ENCODE measurements at regions not wholly inside any gene's neighbourhood (a gene's known extent, or its start where the extent isn't known, plus 50 kb on each side); places are given as distances from the start of the nearest gene placed in this dataset.

- no CpG with 5 or more reads among the region's 3 CpGs for WGBS (ENCODE audit: extremely low coverage, insufficient read length, low lambda C conversion rate)
- no peak overlapping the region for H4K5ac ChIP-seq (ENCODE audit: insufficient read length, low read depth, low read length)
- no peak overlapping the region for H4K8ac ChIP-seq (replicated peaks; ENCODE audit: insufficient read length, low read depth, low read length)
- H3K9me3 Mint-ChIP-seq, result no peaks in the 10 kb centered on the region
- no peak overlapping the region for H2BK15ac ChIP-seq (ENCODE audit: low read depth, low read length)
- H3K27me3 Mint-ChIP-seq (ENCODE audit: low read depth), result peaks cover 4% of the 10 kb centered on the region
- no peak overlapping the region for H3K18ac ChIP-seq (ENCODE audit: insufficient read length, low read depth, low read length)
- H2BK12ac ChIP-seq (ENCODE audit: insufficient read length, low read depth, low read length), result no peak overlapping the region
- no peak overlapping the region for H3K27ac ChIP-seq (ENCODE audit: insufficient read length, low read depth, low read length)
- no peak overlapping the region for H2AK5ac ChIP-seq (ENCODE audit: insufficient read length, low read length)
- no peak overlapping the region for H2AFZ ChIP-seq (ENCODE audit: low read length)
- no peaks in the 10 kb centered on the region for H3K79me1 ChIP-seq (ENCODE audit: insufficient read depth, low read depth, low read length, poor library complexity, severe bottlenecking)
- no peak overlapping the region for H3K56ac ChIP-seq (ENCODE audit: insufficient read length, low read depth, low read length)
- TF ChIP-seq CTCF (conservative IDR thresholded peaks at IDR 0.05), result no peak
- H3K4me1 ChIP-seq (ENCODE audit: insufficient read depth, low read length), result no peaks in the 10 kb centered on the region
- no peak overlapping the region for H4K91ac ChIP-seq (ENCODE audit: insufficient read length, low read depth, low read length)
- H3K4ac ChIP-seq (ENCODE audit: low read depth, low read length), result no peak overlapping the region
- H3K36me3 Mint-ChIP-seq (ENCODE audit: insufficient read depth in 1 of 3, low read depth in 3 of 3), result no peaks in the 10 kb centered on the region
- no peak overlapping the region for H2BK120ac ChIP-seq (ENCODE audit: low read depth, low read length, poor library complexity, severe bottlenecking)
- no peak overlapping the region for H3K9ac ChIP-seq (ENCODE audit: extremely low read depth, insufficient read length, low read length)
- no peaks in the 10 kb centered on the region for H3K23me2 ChIP-seq (ENCODE audit: insufficient read length, low read depth, low read length, poor library complexity, severe bottlenecking)
- no peak overlapping the region for H3K23ac ChIP-seq (ENCODE audit: insufficient read length, low read depth, low read length)
- H3K4me1 Mint-ChIP-seq, result peaks cover 17 to 20% of the 10 kb centered on the region in 2 experiments
- H3K4me2 ChIP-seq (ENCODE audit: insufficient read depth, insufficient read length, low read length), result no peak overlapping the region
- H2BK5ac ChIP-seq (ENCODE audit: insufficient read length, low read length), result no peak overlapping the region
- no peak overlapping the region for H3K4me3 Mint-ChIP-seq
- DNase-seq, result no peak
- H3K9me3 ChIP-seq (ENCODE audit: control insufficient read depth, low read depth, low read length), result no peaks in the 10 kb centered on the region
- H3K27ac Mint-ChIP-seq, result no peak overlapping the region
- no peak overlapping the region for H2BK20ac ChIP-seq (ENCODE audit: low read depth, low read length, poor library complexity, severe bottlenecking)
- H3T11ph ChIP-seq (ENCODE audit: low read length), result no peak overlapping the region
- H4K20me1 ChIP-seq (ENCODE audit: control insufficient read depth, insufficient read depth, insufficient read length), result no peaks in the 10 kb centered on the region
- H3K79me2 ChIP-seq (ENCODE audit: insufficient read depth, low read length), result no peaks in the 10 kb centered on the region
- H3K14ac ChIP-seq (ENCODE audit: insufficient read depth, low read length), result no peak overlapping the region
- H3K27me3 ChIP-seq (ENCODE audit: insufficient read depth, low read length), result no peaks in the 10 kb centered on the region
Measured at GRCh38 chr4:152050106-152050505, 289.3 kb upstream of the GATB start.
